Endothelial cell of umbilical vein (primary cell): ENCODE measurements at regions not wholly inside any gene's neighbourhood (a gene's known extent, or its start where the extent isn't known, plus 50 kb on each side); places are given as distances from the start of the nearest gene placed in this dataset.

Experiments
- BruUV-seq: library from RNA; stranded (reverse); fragments of 400-500 nt; replicated peaks from 2 replicates; lab custom pipeline; 2021; lab: Mats Ljungman, UMichigan
- CTCF ChIA-PET: fragments of 300-600, 350-600 bp; sonication (Branson Sonifier 250); formaldehyde crosslinking; loops from one replicate; lab custom pipeline; 2021; ENCODE audit warnings: antibody characterized with exemption, inconsistent platforms; lab: Charles Lee
- POLR2A ChIA-PET: fragments of 300-600, 350-600 bp; sonication (Branson Sonifier 250); formaldehyde crosslinking; loops from one replicate; lab custom pipeline; 2021; ENCODE audit warnings: antibody characterized with exemption, inconsistent platforms; lab: Charles Lee
- DNase-seq: peaks from one replicate; pipeline ENCODE4 v3.0.0-alpha.2; 2011; ENCODE audit warnings: low read depth, low spot score
- FAIRE-seq: peaks from 2 replicates; lab custom pipeline; 2011; peaks lifted over from hg19 to GRCh38; lab: Jason Lieb, UNC
- H2AFZ ChIP-seq: 2 replicates; pipeline ENCODE4 v1.6.0; 2012; ENCODE audit warnings: low read depth, low read length, control low read depth, inconsistent platforms
- H3K27ac ChIP-seq: 2 replicates; pipeline ENCODE4 v1.5.1; 2011; ENCODE audit warnings: low read depth, mild to moderate bottlenecking, control low read depth, low read length, moderate library complexity; ENCODE audit not compliant: insufficient read depth
- H3K27me3 ChIP-seq, 2 experiments: 2 replicates each; pipeline versions ENCODE4 v1.6.0 to v1.6.1; 2011; ENCODE audit warnings: low read length in 2 of 2, mixed read lengths in 1 of 2; ENCODE audit not compliant: control insufficient read depth in 2 of 2, insufficient read depth in 2 of 2
- H3K36me3 ChIP-seq, 2 experiments: 2 replicates in 1 of 2; 3 replicates in 1 of 2; pipeline ENCODE4 v1.5.1; 2011; ENCODE audit warnings: low read length in 2 of 2, mild to moderate bottlenecking in 1 of 2, moderate library complexity in 1 of 2; ENCODE audit not compliant: control insufficient read depth in 2 of 2, insufficient read depth in 2 of 2; ENCODE audit errors: extremely low read depth in 1 of 2
- H3K4me1 ChIP-seq: 3 replicates; pipeline ENCODE4 v1.5.1; 2011; ENCODE audit warnings: mild to moderate bottlenecking, low read length; ENCODE audit not compliant: control insufficient read depth, insufficient read depth; ENCODE audit errors: extremely low read depth
- H3K4me2 ChIP-seq: 2 replicates; pipeline ENCODE4 v1.6.1; 2011; ENCODE audit warnings: low read length, control low read depth, mixed read lengths; ENCODE audit not compliant: insufficient read depth
- H3K4me3 ChIP-seq, 3 experiments: fragments of 200-600 bp in 1 of 3; sonication (generic), shearing (Covaris generic) in 1 of 3; replicated peaks in 1 of 3; 2 replicates each; pipeline ENCODE4 v1.5.1; 2011 to 2016; ENCODE audit warnings: control low read depth in 3 of 3, low read length in 3 of 3, mild to moderate bottlenecking in 2 of 3, inconsistent platforms in 1 of 3, low read depth in 1 of 3, moderate library complexity in 1 of 3; ENCODE audit not compliant: insufficient read depth in 1 of 3
- H3K79me2 ChIP-seq: 2 replicates; pipeline ENCODE4 v1.6.0; 2012; ENCODE audit warnings: low read length, inconsistent platforms; ENCODE audit not compliant: control insufficient read depth, insufficient read depth
- H3K9ac ChIP-seq: replicated peaks from 2 replicates; pipeline ENCODE3; 2011; ENCODE audit warnings: low read length, control low read depth; ENCODE audit not compliant: insufficient read depth; ENCODE audit errors: extremely low read depth
- H3K9me1 ChIP-seq: replicated peaks from 3 replicates; pipeline ENCODE4 v1.6.0; 2011; ENCODE audit warnings: mild to moderate bottlenecking, low read length; ENCODE audit not compliant: control insufficient read depth, insufficient read depth; ENCODE audit errors: extremely low read depth
- H3K9me3 ChIP-seq: replicated peaks from 2 replicates; pipeline ENCODE4 v1.5.1; 2012; ENCODE audit warnings: low read length, inconsistent platforms; ENCODE audit not compliant: control insufficient read depth, insufficient read depth
- H4K20me1 ChIP-seq: replicated peaks from 2 replicates; pipeline ENCODE3; 2011; ENCODE audit warnings: mild to moderate bottlenecking, low read length; ENCODE audit not compliant: control insufficient read depth, insufficient read depth; ENCODE audit errors: extremely low read depth
- CTCF ChIP-seq, 2 donors: IDR thresholded peaks; 1 replicate in 1 of 2; 2 replicates in 1 of 2; pipeline ENCODE4 v1.5.1; 2011; ENCODE audit warnings: low read length in 2 of 2, mild to moderate bottlenecking in 2 of 2, moderate library complexity in 2 of 2, control low read depth in 1 of 2, inconsistent platforms in 1 of 2, low read depth in 1 of 2; ENCODE audit not compliant: insufficient read depth in 1 of 2; ENCODE audit errors: extremely low read depth in 1 of 2
- EZH2 ChIP-seq: IDR thresholded peaks from 2 replicates; pipeline ENCODE4 v1.6.1; 2012; ENCODE audit warnings: borderline replicate concordance, low read depth, mild to moderate bottlenecking, moderate library complexity, low read length, inconsistent platforms; ENCODE audit not compliant: severe bottlenecking
- FOS ChIP-seq: IDR thresholded peaks from 2 replicates; pipeline ENCODE4 v1.6.1; 2011; ENCODE audit warnings: mild to moderate bottlenecking, low read length, moderate library complexity, borderline replicate concordance; ENCODE audit not compliant: insufficient read depth
- GATA2 ChIP-seq: IDR thresholded peaks from 2 replicates; pipeline ENCODE4 v1.7.0; 2011; ENCODE audit warnings: low read depth, mild to moderate bottlenecking, moderate library complexity, mixed read lengths, low read length; ENCODE audit not compliant: insufficient read length, insufficient read depth
- JUN ChIP-seq: IDR thresholded peaks from 2 replicates; pipeline ENCODE4 v1.6.1; 2011; ENCODE audit warnings: borderline replicate concordance, low read depth; ENCODE audit not compliant: insufficient read length, insufficient read depth
- MAX ChIP-seq: IDR thresholded peaks from 2 replicates; pipeline ENCODE4 v1.6.1; 2011; ENCODE audit not compliant: insufficient read depth, insufficient read length
- MYC ChIP-seq: IDR thresholded peaks from one replicate; pipeline ENCODE4 v1.6.1; 2011; ENCODE audit warnings: mild to moderate bottlenecking, low read depth, low read length
- POLR2A ChIP-seq: IDR thresholded peaks from 2 replicates; pipeline ENCODE4 v1.6.1; 2012; ENCODE audit warnings: low read depth, mild to moderate bottlenecking, control low read depth, low read length
- POLR2AphosphoS5 ChIP-seq: IDR thresholded peaks from 2 replicates; pipeline ENCODE4 v1.6.1; 2012; ENCODE audit warnings: low read depth, mild to moderate bottlenecking, control low read depth, low read length, moderate library complexity; ENCODE audit not compliant: insufficient read depth
- dilution Hi-C: fragments of 300-500 bp; cut with MboI; formaldehyde crosslinking; loops from one replicate; pipeline ENCODE4 v1.15.0; 2019; ENCODE audit warnings: low sequenced_read_pairs; ENCODE audit not compliant: extremely low pct_ligation_motif_present
- intact Hi-C: fragments of 100-400 bp; cut with micrococcal nuclease; formaldehyde crosslinking; loops from one replicate; pipeline ENCODE4 v1.10.0; 2022

GRCh38 chr18:1020731-1021344 is 116.2 kb downstream of the ADCYAP1 start:
- TF ChIP-seq POLR2A (no peak), FOS (no peak), CTCF (IDR thresholded peaks at IDR 0.05; ENCODE audit: extremely low read depth in 1 of 2, insufficient read depth in 1 of 2, low read depth in 1 of 2, low read length in 2 of 2) (no peak), MAX (no peak), JUN (no peak), EZH2 (no peak), GATA2 (no peak), MYC (no peak), POLR2AphosphoS5 (no peak)
- Histone ChIP-seq H3K79me2 (no peaks in the 10 kb centered on the region), H3K4me2 (no peak overlapping the region), H3K27ac (no peak overlapping the region), H3K36me3 (no peaks in the 10 kb centered on the region), H3K9ac (no peak overlapping the region), H3K4me1 (no peaks in the 10 kb centered on the region), H2AFZ (no peak overlapping the region), H3K4me3 (no peak overlapping the region), H3K9me1 (no peaks in the 10 kb centered on the region), H4K20me1 (no peaks in the 10 kb centered on the region), H3K27me3 (no peaks in the 10 kb centered on the region), H3K9me3 (no peaks in the 10 kb centered on the region)
- BruUV-seq: no TSS peak
- ChIA-PET CTCF (interaction anchor here (2.8 kb wide), 1 partner anchor 59 kb away, joined by 13 read pairs; no protein-coding TSS in a partner anchor), POLR2A (no interaction called here)
- FAIRE-seq (no peak), DNase-seq (no peak)
- dilution Hi-C loops: no loop called here
- intact Hi-C loops: no loop called here
